TTC549 (cell line): ENCODE measurements at regions not wholly inside any gene's neighbourhood (a gene's known extent, or its start where the extent isn't known, plus 50 kb on each side); places are given as distances from the start of the nearest gene placed in this dataset.
A peak's percentile ranks its signal among the peaks of the same experiment; 100 is the strongest.
"Not testable (repeated sequence)": the region's sequence is repeated elsewhere in the genome, so short reads cannot be mapped to it uniquely, and the experiment has no call there.

Source experiments
- FAIRE-seq: peaks from 2 replicates; lab custom pipeline; 2012; peaks lifted over from hg19 to GRCh38; lab: Jason Lieb, UNC

DNA sequence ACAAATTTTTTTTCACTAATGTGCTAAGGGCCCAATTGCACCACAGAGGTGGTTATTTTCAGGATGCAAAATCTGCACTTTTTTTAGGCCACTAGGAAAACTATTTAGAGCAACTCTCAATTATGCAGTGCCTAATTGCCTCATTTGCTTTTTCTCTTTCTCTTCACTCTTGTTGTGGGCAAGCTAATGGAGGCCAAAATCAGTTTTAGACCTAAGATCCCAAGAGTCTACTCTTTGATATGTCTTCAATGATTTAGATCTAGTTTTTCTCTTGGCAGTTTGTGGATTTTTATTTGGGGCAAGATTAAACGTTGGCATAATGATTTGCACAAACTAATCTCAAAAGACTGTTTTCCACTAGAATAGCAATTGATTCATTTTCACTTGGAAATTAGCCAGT lies 1996.9 kb downstream of the LRRC4C start:
- no peak for FAIRE-seq

GRCh38 chr11:39461066-39461465 lies 1998.4 kb downstream of the LRRC4C start:
- no peak for FAIRE-seq

GRCh38 chr11:39459606-39460005 lies 1999.8 kb downstream of the LRRC4C start:
- FAIRE-seq, result no peak

DNA sequence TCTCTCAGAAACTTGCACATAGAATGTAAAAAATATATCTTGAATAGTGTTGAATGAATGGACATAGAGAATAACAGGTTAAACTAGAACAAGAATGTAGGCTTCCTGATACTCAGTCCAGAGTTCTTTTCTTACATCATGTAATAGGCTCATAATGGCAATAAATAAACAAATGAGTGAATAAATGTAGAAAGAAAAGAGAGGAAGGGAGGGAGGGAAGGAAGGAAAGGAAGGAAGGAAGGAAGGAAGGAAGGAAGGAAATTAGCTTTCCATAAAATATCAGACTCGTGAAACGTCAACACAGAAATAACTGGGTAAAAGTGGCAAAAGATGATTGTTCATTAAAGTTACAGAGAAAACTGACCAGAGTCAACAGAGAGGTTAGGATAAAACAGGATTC lies 2001.0 kb downstream of the LRRC4C start:
- no peak for FAIRE-seq

GRCh38 chr11:39443424-39444022 lies 2015.9 kb downstream of the LRRC4C start:
- no peak for FAIRE-seq

GRCh38 chr11:39442177-39442576 lies 2017.3 kb downstream of the LRRC4C start:
- no peak for FAIRE-seq

DNA sequence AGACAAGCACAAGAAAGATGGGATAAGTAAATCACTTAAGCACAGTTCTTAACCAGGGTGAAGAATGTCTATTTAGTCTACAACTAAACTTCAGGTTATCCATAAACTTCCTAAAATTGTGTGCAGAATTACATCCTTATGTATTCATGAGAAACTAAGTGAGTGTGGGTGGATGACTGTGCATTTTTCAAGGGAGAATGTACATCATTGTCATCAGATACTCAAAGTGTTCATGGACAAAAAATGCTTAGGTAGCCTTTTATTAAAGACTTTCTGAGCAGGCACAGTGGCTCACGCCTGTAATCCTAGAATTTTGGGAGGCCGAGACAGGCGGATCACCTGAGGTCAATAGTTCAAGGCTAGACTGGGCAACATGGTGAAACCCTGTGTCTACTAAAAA lies 2023.8 kb downstream of the LRRC4C start:
- FAIRE-seq, result no peak

GRCh38 chr11:39434466-39434865 lies 2025.0 kb downstream of the LRRC4C start:
- FAIRE-seq, result no peak

- FAIRE-seq, result no peak
Measured at GRCh38 chr11:39432929-39433328, 2026.5 kb downstream of the LRRC4C start.

- FAIRE-seq, result no peak
Measured at GRCh38 chr11:39425226-39425625, 2034.2 kb downstream of the LRRC4C start.

GRCh38 chr11:39412117-39412516 lies 2047.3 kb downstream of the LRRC4C start:
- no peak for FAIRE-seq

DNA sequence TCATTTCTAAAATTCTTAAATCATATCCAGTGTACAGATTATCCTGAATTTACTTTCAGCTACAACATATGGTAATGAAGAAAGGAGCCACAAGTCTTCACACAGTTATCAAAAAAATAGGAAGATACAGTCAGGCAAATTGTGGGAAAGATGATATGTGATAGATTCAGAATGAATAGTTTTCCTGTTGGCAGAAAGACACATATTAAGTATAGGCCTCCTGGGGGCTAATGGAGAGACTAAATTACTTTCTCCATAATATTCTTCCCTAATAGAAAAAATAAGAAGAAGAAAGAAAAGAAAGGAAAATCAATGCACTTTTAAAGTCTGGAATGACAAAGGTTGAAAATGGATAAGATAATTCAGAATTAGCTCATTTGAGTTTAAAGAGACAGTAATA lies 2073.5 kb downstream of the LRRC4C start:
- FAIRE-seq, result no peak

DNA sequence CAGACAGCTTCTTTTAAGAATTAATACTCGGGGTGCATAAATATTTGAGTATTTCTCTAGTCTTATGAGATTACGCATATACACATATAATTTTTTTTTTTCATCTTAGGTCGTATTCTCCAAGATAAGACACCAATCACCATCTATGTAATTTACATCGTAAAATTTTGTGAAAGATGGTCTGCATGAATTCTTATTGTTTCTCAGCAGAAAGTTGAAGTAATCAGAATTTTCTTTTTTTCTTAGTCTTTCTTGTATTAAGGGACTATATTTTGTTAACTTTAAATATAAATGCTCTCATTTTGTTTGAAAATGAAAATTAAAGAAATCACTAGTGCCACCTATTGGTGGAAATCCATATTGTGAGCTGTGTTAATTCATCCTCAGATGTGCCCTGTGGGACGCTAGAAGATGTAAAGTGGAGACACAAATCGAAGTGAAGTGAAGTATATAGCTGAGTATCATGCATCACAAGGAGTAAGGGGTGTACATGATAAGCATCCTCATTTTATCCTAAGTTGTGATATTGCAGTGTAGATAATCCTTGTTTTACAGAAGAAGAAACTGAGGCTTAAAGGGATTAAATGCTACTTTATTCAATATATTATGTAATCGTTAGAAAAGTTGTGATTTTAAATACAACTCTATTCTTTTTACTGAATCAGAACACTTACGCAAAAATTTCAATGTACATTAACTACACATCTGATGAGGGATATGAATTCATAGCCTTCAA lies 2084.3 kb downstream of the LRRC4C start:
- peak; percentile 5 for FAIRE-seq

- FAIRE-seq, result no peak
Measured at GRCh38 chr11:39367534-39367933, 2091.9 kb downstream of the LRRC4C start.

GRCh38 chr11:39365809-39366436 lies 2093.5 kb downstream of the LRRC4C start:
- no peak for FAIRE-seq

DNA sequence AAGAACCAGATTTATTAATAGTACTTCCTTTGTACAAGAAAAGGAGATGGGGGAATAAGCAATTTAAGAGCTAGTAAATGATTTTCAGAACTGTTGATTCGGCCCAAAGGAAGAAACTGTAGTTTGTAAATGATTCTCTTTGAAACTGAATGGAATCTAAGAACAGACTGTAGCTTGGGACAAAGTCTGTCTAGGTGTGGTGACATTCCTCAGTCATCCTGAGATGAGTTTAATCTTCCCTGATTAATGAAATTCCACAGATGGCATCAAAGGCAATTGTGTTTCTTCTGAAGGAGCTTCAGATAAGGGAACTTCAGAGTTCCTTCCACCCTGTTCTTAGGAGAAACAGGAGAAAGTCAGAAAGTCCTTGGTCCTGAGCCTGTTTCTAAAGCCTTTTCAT lies 2095.9 kb downstream of the LRRC4C start:
- no peak for FAIRE-seq

- no peak for FAIRE-seq
Measured at GRCh38 chr11:39361557-39361956, 2097.9 kb downstream of the LRRC4C start.

DNA sequence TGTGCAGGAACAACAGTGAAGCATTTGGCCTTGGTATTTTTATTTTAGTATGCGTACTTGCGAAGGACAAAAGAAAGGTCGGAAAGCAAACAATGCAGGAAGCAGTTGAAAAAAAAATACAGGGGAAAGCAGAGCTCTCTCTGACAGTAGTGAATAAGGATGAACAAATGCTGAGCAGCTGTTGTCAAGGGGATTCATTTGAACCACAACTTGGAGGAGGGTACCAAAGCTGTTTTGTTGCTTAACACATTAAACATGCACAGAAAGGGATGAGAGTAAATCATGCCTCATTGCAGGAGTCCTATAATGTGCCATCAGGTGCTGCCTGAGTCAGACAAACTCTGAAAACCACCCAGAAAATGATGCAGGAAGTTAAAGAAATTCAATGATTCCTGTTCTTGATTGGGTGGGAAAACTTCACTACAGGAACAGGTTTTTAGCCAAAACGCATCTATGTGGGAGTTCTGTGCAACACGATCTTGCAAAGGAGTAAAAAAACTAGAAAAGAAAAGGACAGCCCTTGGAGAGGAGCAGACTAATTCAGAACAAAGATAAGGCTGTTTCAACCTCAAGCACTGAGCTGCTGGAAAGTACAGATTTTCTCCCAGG lies 2113.5 kb downstream of the LRRC4C start:
- no peak for FAIRE-seq

DNA sequence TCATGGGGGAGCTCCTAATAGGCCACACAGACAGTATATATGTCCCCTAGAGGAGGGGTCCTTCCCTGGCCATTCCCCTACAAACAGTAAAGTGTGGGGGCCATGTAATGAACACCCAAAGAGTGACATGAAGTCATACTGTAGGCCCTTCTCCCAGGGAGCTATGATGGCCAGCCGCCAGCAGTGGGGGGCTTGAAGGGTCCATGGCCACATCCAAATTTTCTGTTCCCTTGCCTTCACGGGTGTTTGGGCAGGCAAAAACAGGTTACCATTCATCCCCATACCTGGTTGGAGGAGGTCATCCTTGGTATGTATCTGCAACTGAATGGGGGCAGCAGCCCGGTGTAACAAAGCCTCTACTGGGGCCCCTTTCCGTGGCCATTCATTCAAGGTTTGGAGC lies 2118.0 kb downstream of the LRRC4C start:
- FAIRE-seq, result no peak

DNA sequence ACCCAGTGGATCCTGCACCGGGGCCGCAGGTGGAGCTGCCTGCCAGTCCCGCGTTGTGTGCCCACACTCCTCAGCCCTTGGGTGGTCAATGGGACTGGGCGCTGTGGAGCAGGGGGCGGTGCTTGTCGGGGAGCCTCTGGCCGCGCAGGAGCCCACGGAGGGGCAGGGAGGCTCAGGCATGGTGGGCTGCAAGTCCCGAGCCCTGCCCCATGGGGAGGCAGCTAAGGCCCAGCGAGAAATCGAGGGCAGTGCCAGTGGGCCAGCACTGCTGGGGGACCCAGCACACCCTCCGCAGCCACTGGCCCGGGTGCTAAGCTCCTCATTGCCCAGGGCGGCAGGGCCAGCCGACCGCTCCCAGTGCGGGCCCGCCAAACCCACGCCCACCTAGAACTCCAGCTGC lies 2126.4 kb downstream of the LRRC4C start:
- not testable (repeated sequence) for FAIRE-seq

DNA sequence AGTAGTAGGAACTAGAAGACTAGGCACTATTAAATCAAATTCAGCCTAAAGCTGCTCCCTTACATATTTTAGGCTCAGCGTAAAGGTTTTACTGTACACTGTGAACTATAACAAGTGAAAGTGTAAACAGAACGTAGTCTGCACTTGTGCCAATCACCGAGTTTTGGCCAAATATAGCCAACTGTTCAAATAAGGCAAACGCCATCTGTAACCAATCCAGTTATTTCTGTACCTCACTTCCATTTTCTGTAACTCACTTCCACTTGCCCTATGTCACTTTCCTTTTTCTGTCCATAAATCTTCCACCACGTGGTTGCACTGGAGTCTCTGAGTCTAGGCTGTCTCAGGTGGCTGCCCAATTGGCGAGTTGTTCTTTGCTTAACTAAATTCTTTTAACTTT lies 2132.2 kb downstream of the LRRC4C start:
- FAIRE-seq, result no peak

DNA sequence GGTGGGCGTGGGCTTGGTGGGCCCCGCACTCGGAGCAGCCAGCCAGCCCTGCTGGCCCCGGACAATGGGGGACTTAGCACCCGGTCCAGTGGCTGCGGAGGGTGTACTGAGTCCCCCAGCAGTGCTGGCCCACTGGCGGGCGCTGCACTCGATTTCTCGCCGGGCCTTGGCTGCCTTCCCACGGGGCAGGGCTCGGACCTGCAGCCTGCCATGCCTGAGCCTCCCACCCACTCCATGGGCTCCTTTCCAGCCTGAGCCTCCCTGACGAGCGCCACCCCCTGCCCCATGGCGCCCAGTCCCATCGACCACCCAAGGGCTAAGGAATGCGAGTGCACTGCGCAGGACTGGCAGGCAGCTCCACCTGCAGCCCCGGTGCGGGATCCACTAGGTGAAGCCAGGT lies 2147.6 kb downstream of the LRRC4C start:
- FAIRE-seq, result not testable (repeated sequence)

DNA sequence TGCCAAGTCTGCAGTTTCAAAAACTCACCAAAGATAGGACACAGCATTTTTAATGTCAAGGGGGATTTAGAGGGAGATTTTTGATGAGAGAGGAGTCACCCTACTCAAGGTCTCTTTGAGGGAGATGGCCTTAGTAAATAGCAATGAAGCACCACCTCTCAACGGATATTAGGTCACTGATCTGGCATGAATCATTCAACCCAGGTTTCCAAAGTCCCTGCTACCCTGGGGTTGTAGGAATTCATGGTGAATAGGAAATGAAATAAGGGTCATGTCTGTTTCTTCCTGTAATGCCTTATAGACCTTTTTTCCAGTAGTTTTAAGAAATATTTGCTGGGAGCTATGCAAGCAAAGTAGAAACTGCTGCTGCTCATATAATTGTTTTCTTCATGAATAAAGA lies 2154.9 kb downstream of the LRRC4C start:
- FAIRE-seq, result no peak
